SK-N-MC (cell line): ENCODE measurements at regions not wholly inside any gene's neighbourhood (a gene's known extent, or its start where the extent isn't known, plus 50 kb on each side); places are given as distances from the start of the nearest gene placed in this dataset.

Experiments used
- EZH2 ChIP-seq: fragments of 200-600 bp; sonication (generic); IDR thresholded peaks from one replicate; pipeline ENCODE4 v1.6.1; 2017; ENCODE audit warnings: antibody characterized with exemption
- POLR2AphosphoS5 ChIP-seq: IDR thresholded peaks from 2 replicates; pipeline ENCODE4 v1.6.1; 2012; ENCODE audit warnings: mild to moderate bottlenecking, low read depth, low read length, borderline replicate concordance

GRCh38 chr4:1458581-1458980 lies 52.3 kb upstream of the NKX1-1 start:
- no peak for TF ChIP-seq EZH2
- TF ChIP-seq POLR2AphosphoS5: no peak
